ENCODE measurements at regions not wholly inside any gene's neighbourhood (a gene's known extent, or its start where the extent isn't known, plus 50 kb on each side); places are given as distances from the start of the nearest gene placed in this dataset.

- TF ChIP-seq CTCF (conservative IDR thresholded peaks at IDR 0.05; ENCODE audit: low read length) = no peak
- no peak for TF ChIP-seq EZH2phosphoT487 (IDR thresholded peaks at IDR 0.05; ENCODE audit: borderline replicate concordance)
Measured at GRCh38 chr7:41051062-41051461, 651.8 kb downstream of the INHBA start.
